ENCODE measurements at regions not wholly inside any gene's neighbourhood (a gene's known extent, or its start where the extent isn't known, plus 50 kb on each side); places are given as distances from the start of the nearest gene placed in this dataset.
A peak's percentile ranks its signal among the peaks of the same experiment; 100 is the strongest.

- Histone ChIP-seq H3K4me1 (ENCODE audit: control insufficient read depth in 1 of 2, insufficient read depth in 2 of 2, low read length in 2 of 2) (peaks cover 2 to 13% of the 10 kb centered on the region in 2 experiments), H3K79me2 (ENCODE audit: control insufficient read depth, insufficient read depth, low read length, poor library complexity) (no peaks in the 10 kb centered on the region), H2BK5ac (ENCODE audit: low read depth, low read length, poor library complexity) (no peak overlapping the region), H3K14ac (ENCODE audit: low read length) (no peak overlapping the region), H3K4me2 (ENCODE audit: low read length) (no peak overlapping the region), H4K91ac (ENCODE audit: low read depth, low read length) (peak overlapping the region; percentile 27), H4K8ac (ENCODE audit: low read depth, low read length) (peak overlapping the region; percentile 14), H2AFZ (ENCODE audit: insufficient read depth, low read length, poor library complexity) (no peak overlapping the region), H2BK12ac (ENCODE audit: low read length) (no peak overlapping the region), H2BK120ac (ENCODE audit: insufficient read depth, low read length, poor library complexity) (peak overlapping the region; percentile 5), H3K23ac (ENCODE audit: low read length) (no peak overlapping the region), H3K79me1 (ENCODE audit: low read length) (peaks cover 8% of the 10 kb centered on the region), H3K36me3 (ENCODE audit: control insufficient read depth in 1 of 2, insufficient read depth in 2 of 2, low read length in 2 of 2) (no peaks in the 10 kb centered on the region), H3K9me3 (ENCODE audit: insufficient read depth, low read depth, low read length) (no peaks in the 10 kb centered on the region), H2AK5ac (ENCODE audit: low read length) (no peak overlapping the region), H3K27me3 (ENCODE audit: insufficient read depth, low read length) (no peaks in the 10 kb centered on the region), H3K9ac (ENCODE audit: low read length) (no peak overlapping the region), H3K27ac (ENCODE audit: low read depth, low read length) (no peak overlapping the region), H3K18ac (ENCODE audit: low read length) (no peak overlapping the region), H3K4ac (ENCODE audit: low read depth, low read length) (no peak overlapping the region), H3K4me3 (ENCODE audit: low read depth, low read length) (no peak overlapping the region), H4K12ac (ENCODE audit: low read depth, low read length) (no peak overlapping the region)
- DNase-seq = peak; percentile 73 to 81
- no CpG with 5 or more reads among the region's 24 CpGs for WGBS (ENCODE audit: extremely low coverage, insufficient coverage, insufficient read length)
Measured at GRCh38 chr20:50283922-50284810, 93.5 kb downstream of the CEBPB start.

GRCh38 chr20:50284811-50285375 is 94.3 kb downstream of the CEBPB start:
- H3K23ac ChIP-seq (ENCODE audit: low read length) = no peak overlapping the region
- H2AK5ac ChIP-seq (ENCODE audit: low read length) = peak overlapping the region; percentile 42
- H3K27me3 ChIP-seq (ENCODE audit: insufficient read depth, low read length) = no peaks in the 10 kb centered on the region
- no peak overlapping the region for H3K18ac ChIP-seq (ENCODE audit: low read length)
- no peak overlapping the region for H3K9ac ChIP-seq (ENCODE audit: low read length)
- no peak overlapping the region for H4K12ac ChIP-seq (ENCODE audit: low read depth, low read length)
- no peak overlapping the region for H2BK5ac ChIP-seq (ENCODE audit: low read depth, low read length, poor library complexity)
- H3K36me3 ChIP-seq (ENCODE audit: control insufficient read depth in 1 of 2, insufficient read depth in 2 of 2, low read length in 2 of 2) = no peaks in the 10 kb centered on the region
- no peaks in the 10 kb centered on the region for H3K9me3 ChIP-seq (ENCODE audit: insufficient read depth, low read depth, low read length)
- no peak overlapping the region for H3K4ac ChIP-seq (ENCODE audit: low read depth, low read length)
- peak overlapping the region; percentile 18 for H2BK12ac ChIP-seq (ENCODE audit: low read length)
- peak overlapping the region; percentile 50 for H4K91ac ChIP-seq (ENCODE audit: low read depth, low read length)
- no CpG with 5 or more reads among the region's 10 CpGs for WGBS (ENCODE audit: extremely low coverage, insufficient coverage, insufficient read length)
- H3K79me1 ChIP-seq (ENCODE audit: low read length) = peaks cover 8% of the 10 kb centered on the region
- no peaks in the 10 kb centered on the region for H3K79me2 ChIP-seq (ENCODE audit: control insufficient read depth, insufficient read depth, low read length, poor library complexity)
- no peak overlapping the region for H3K4me2 ChIP-seq (ENCODE audit: low read length)
- H3K27ac ChIP-seq (ENCODE audit: low read depth, low read length) = no peak overlapping the region
- no peak overlapping the region for H2AFZ ChIP-seq (ENCODE audit: insufficient read depth, low read length, poor library complexity)
- H3K4me3 ChIP-seq (ENCODE audit: low read depth, low read length) = no peak overlapping the region
- DNase-seq = no peak
- no peak overlapping the region for H4K8ac ChIP-seq (ENCODE audit: low read depth, low read length)
- peak overlapping the region; percentile 20 for H3K14ac ChIP-seq (ENCODE audit: low read length)
- H2BK120ac ChIP-seq (ENCODE audit: insufficient read depth, low read length, poor library complexity) = no peak overlapping the region
- peaks cover 2 to 13% of the 10 kb centered on the region in 2 experiments for H3K4me1 ChIP-seq (ENCODE audit: control insufficient read depth in 1 of 2, insufficient read depth in 2 of 2, low read length in 2 of 2)

- H4K91ac ChIP-seq (ENCODE audit: low read depth, low read length) = peak overlapping the region; percentile 50
- peak overlapping the region; percentile 35 for H2BK12ac ChIP-seq (ENCODE audit: low read length)
- H4K8ac ChIP-seq (ENCODE audit: low read depth, low read length) = no peak overlapping the region
- no peak overlapping the region for H2BK120ac ChIP-seq (ENCODE audit: insufficient read depth, low read length, poor library complexity)
- H4K12ac ChIP-seq (ENCODE audit: low read depth, low read length) = no peak overlapping the region
- H2AFZ ChIP-seq (ENCODE audit: insufficient read depth, low read length, poor library complexity) = no peak overlapping the region
- no peak overlapping the region for H3K27ac ChIP-seq (ENCODE audit: low read depth, low read length)
- H3K14ac ChIP-seq (ENCODE audit: low read length) = peak overlapping the region; percentile 20
- no peaks in the 10 kb centered on the region for H3K79me2 ChIP-seq (ENCODE audit: control insufficient read depth, insufficient read depth, low read length, poor library complexity)
- no peak overlapping the region for H3K9ac ChIP-seq (ENCODE audit: low read length)
- whole genome bisulfite sequencing (ENCODE audit: extremely low coverage, insufficient coverage, insufficient read length) = no CpG with 5 or more reads among the region's 21 CpGs
- H3K27me3 ChIP-seq (ENCODE audit: insufficient read depth, low read length) = no peaks in the 10 kb centered on the region
- no peak overlapping the region for H3K4me2 ChIP-seq (ENCODE audit: low read length)
- H3K4me1 ChIP-seq (ENCODE audit: control insufficient read depth in 1 of 2, insufficient read depth in 2 of 2, low read length in 2 of 2) = peaks cover 2 to 13% of the 10 kb centered on the region in 2 experiments
- no peaks in the 10 kb centered on the region for H3K36me3 ChIP-seq (ENCODE audit: control insufficient read depth in 1 of 2, insufficient read depth in 2 of 2, low read length in 2 of 2)
- DNase-seq = peak in 1 of 2 donors; percentile 39
- no peaks in the 10 kb centered on the region for H3K9me3 ChIP-seq (ENCODE audit: insufficient read depth, low read depth, low read length)
- no peak overlapping the region for H3K4ac ChIP-seq (ENCODE audit: low read depth, low read length)
- peaks cover 4% of the 10 kb centered on the region for H3K79me1 ChIP-seq (ENCODE audit: low read length)
- no peak overlapping the region for H3K23ac ChIP-seq (ENCODE audit: low read length)
- no peak overlapping the region for H3K18ac ChIP-seq (ENCODE audit: low read length)
- peak overlapping the region; percentile 42 for H2AK5ac ChIP-seq (ENCODE audit: low read length)
- no peak overlapping the region for H3K4me3 ChIP-seq (ENCODE audit: low read depth, low read length)
- peak overlapping the region; percentile 13 for H2BK5ac ChIP-seq (ENCODE audit: low read depth, low read length, poor library complexity)
Measured at GRCh38 chr20:50285376-50286173, 94.9 kb downstream of the CEBPB start.

DNA sequence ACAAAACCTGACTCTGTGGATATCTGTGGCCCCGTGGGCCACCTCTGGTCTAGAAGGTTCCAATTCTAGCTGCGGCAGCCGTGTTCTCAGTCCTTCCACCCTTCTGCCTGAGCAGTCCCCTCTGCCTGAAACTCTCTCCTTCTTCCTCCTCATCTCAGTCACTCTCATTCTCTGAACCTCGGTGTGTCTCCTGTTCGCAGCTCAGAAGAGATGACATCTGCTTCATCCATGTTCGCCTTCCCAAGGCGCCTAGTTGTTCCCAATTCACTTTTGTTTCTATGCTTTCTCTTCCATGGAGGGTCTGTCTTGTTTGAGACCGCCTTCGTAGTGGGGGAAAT is 95.5 kb downstream of the CEBPB start:
- Histone ChIP-seq H4K8ac (ENCODE audit: low read depth, low read length) (no peak overlapping the region), H3K27ac (ENCODE audit: low read depth, low read length) (no peak overlapping the region), H3K79me2 (ENCODE audit: control insufficient read depth, insufficient read depth, low read length, poor library complexity) (no peaks in the 10 kb centered on the region), H4K12ac (ENCODE audit: low read depth, low read length) (no peak overlapping the region), H2BK120ac (ENCODE audit: insufficient read depth, low read length, poor library complexity) (no peak overlapping the region), H3K27me3 (ENCODE audit: insufficient read depth, low read length) (no peaks in the 10 kb centered on the region), H3K9ac (ENCODE audit: low read length) (no peak overlapping the region), H3K4ac (ENCODE audit: low read depth, low read length) (no peak overlapping the region), H3K23ac (ENCODE audit: low read length) (no peak overlapping the region), H3K14ac (ENCODE audit: low read length) (peak overlapping the region; percentile 49), H3K4me2 (ENCODE audit: low read length) (no peak overlapping the region), H3K9me3 (ENCODE audit: insufficient read depth, low read depth, low read length) (no peaks in the 10 kb centered on the region), H3K79me1 (ENCODE audit: low read length) (peaks cover 4% of the 10 kb centered on the region), H3K4me1 (ENCODE audit: control insufficient read depth in 1 of 2, insufficient read depth in 2 of 2, low read length in 2 of 2) (peaks cover 2 to 13% of the 10 kb centered on the region in 2 experiments), H3K4me3 (ENCODE audit: low read depth, low read length) (no peak overlapping the region), H2AFZ (ENCODE audit: insufficient read depth, low read length, poor library complexity) (no peak overlapping the region), H2BK12ac (ENCODE audit: low read length) (peak overlapping the region; percentile 30), H2BK5ac (ENCODE audit: low read depth, low read length, poor library complexity) (no peak overlapping the region), H4K91ac (ENCODE audit: low read depth, low read length) (no peak overlapping the region), H2AK5ac (ENCODE audit: low read length) (no peak overlapping the region), H3K18ac (ENCODE audit: low read length) (no peak overlapping the region), H3K36me3 (ENCODE audit: control insufficient read depth in 1 of 2, insufficient read depth in 2 of 2, low read length in 2 of 2) (no peaks in the 10 kb centered on the region)
- no peak for DNase-seq
- no CpG with 5 or more reads among the region's 9 CpGs for WGBS (ENCODE audit: extremely low coverage, insufficient coverage, insufficient read length)
